Sigmoid colon (tissue), 6 donors: ENCODE measurements at regions not wholly inside any gene's neighbourhood (a gene's known extent, or its start where the extent isn't known, plus 50 kb on each side); places are given as distances from the start of the nearest gene placed in this dataset.
A peak's percentile ranks its signal among the peaks of the same experiment; 100 is the strongest.

Experiments
- DNase-seq: peaks from one replicate; pipeline ENCODE4 v3.0.0-alpha.2; 2019
- H3K27ac ChIP-seq, 4 donors: fragments of 200-600 bp; sonication (generic); one replicate each; pipeline ENCODE4 v1.5.1; 2016 to 2019; ENCODE audit warnings: mild to moderate bottlenecking in 1 of 4
- H3K27me3 ChIP-seq, 3 donors: fragments of 200-600 bp; sonication (generic); one replicate each; pipeline ENCODE4 v1.5.1; 2019; ENCODE audit warnings: mild to moderate bottlenecking in 1 of 3
- H3K36me3 ChIP-seq, 4 donors: fragments of 200-600 bp; sonication (generic); one replicate each; pipeline ENCODE4 v1.5.1; 2016 to 2019
- H3K4me1 ChIP-seq, 4 donors: fragments of 200-600 bp; sonication (generic); one replicate each; pipeline ENCODE4 v1.5.1; 2017 to 2019
- H3K4me3 ChIP-seq, 4 donors: fragments of 200-600 bp; sonication (generic); one replicate each; pipeline ENCODE4 v1.5.1; 2017 to 2019; ENCODE audit warnings: mild to moderate bottlenecking in 2 of 4, moderate library complexity in 1 of 4
- H3K9me3 ChIP-seq, 4 donors: fragments of 200-600 bp in 3 of 4; sonication (generic) in 3 of 4; one replicate each; pipeline versions ENCODE4 v1.5.1 to v1.6.1; 2013 to 2019
- CTCF ChIP-seq, 4 experiments: fragments of 450-650 bp in 3 of 4; fragments of 200-600 bp in 1 of 4; IDR thresholded peaks; one replicate each; pipeline ENCODE4 v1.5.1; 2016 to 2019; ENCODE audit warnings: antibody characterized with exemption in 4 of 4, mild to moderate bottlenecking in 3 of 4, moderate library complexity in 2 of 4
- EP300 ChIP-seq, 4 donors: sonication (generic); formaldehyde crosslinking; IDR thresholded peaks; one replicate each; pipeline ENCODE4 v1.6.1; 2017; ENCODE audit warnings: antibody characterized with exemption in 4 of 4
- POLR2A ChIP-seq, 2 donors: fragments of 450-650 bp; IDR thresholded peaks; one replicate each; pipeline ENCODE4 v1.6.1; 2016; ENCODE audit warnings: antibody characterized with exemption in 2 of 2, mild to moderate bottlenecking in 2 of 2, moderate library complexity in 2 of 2
- POLR2AphosphoS5 ChIP-seq, 4 donors: sonication (generic); formaldehyde crosslinking; IDR thresholded peaks; one replicate each; pipeline ENCODE4 v1.6.1; 2017; ENCODE audit warnings: antibody characterized with exemption in 4 of 4
- WGBS, 2 donors: extraction: QIAGEN DNeasy Blood & Tissue Kit; methylation state at CpG; one replicate each; pipeline ENCODE4 v1.1.7; 2013; 5-methylcytosine and 5-hydroxymethylcytosine counted together
- intact Hi-C: fragments of 100-400 bp; cut with DNase I; formaldehyde crosslinking; loops from one replicate; pipeline ENCODE4 v1.15.1; 2023
- donor health status: healthy with polysubstance abuse.
- donor health status: healthy.

- H3K36me3 ChIP-seq: no peaks in the 10 kb centered on the region
- TF ChIP-seq CTCF (IDR thresholded peaks at IDR 0.05): no peak
- TF ChIP-seq POLR2AphosphoS5 (IDR thresholded peaks at IDR 0.05): no peak
- TF ChIP-seq POLR2A (IDR thresholded peaks at IDR 0.05): no peak
- no peak for TF ChIP-seq EP300 (IDR thresholded peaks at IDR 0.05)
- no peak overlapping the region for H3K4me3 ChIP-seq
- no peak for DNase-seq
- peaks cover 0 to 24% (median 19%) of the 10 kb centered on the region in 4 donors for H3K4me1 ChIP-seq
- no peaks in the 10 kb centered on the region for H3K9me3 ChIP-seq
- 63 to 87% methylated on average over 1 of the region's 1 CpG for WGBS, 2 donors
- intact Hi-C loops: no loop called here
- H3K27me3 ChIP-seq: no peaks in the 10 kb centered on the region
- no peak overlapping the region for H3K27ac ChIP-seq
Observed at GRCh38 chr18:28858248-28858647, 681.3 kb upstream of the CDH2 start.

GRCh38 chr18:28855989-28856388 lies 679.1 kb upstream of the CDH2 start:
- Histone ChIP-seq H3K27me3 (no peaks in the 10 kb centered on the region), H3K4me1 (peaks cover 0 to 24% (median 19%) of the 10 kb centered on the region in 4 donors), H3K36me3 (no peaks in the 10 kb centered on the region), H3K27ac (peak overlapping the region in 1 of 4 donors; percentile 49), H3K4me3 (no peak overlapping the region), H3K9me3 (no peaks in the 10 kb centered on the region)
- intact Hi-C loops: no loop called here
- WGBS, 2 donors: 75 to 83% methylated on average over 2 of the region's 2 CpGs
- TF ChIP-seq EP300 (IDR thresholded peaks at IDR 0.05): no peak
- no peak for TF ChIP-seq CTCF (IDR thresholded peaks at IDR 0.05)
- TF ChIP-seq POLR2A (IDR thresholded peaks at IDR 0.05): no peak
- TF ChIP-seq POLR2AphosphoS5 (IDR thresholded peaks at IDR 0.05): no peak
- DNase-seq: no peak

GRCh38 chr18:28855524-28855923 lies 678.6 kb upstream of the CDH2 start:
- intact Hi-C loops: no loop called here
- H3K4me3 ChIP-seq: no peak overlapping the region
- peak overlapping the region in 3 of 4 donors; percentile 5 to 53 (median 49) for H3K27ac ChIP-seq
- no peaks in the 10 kb centered on the region for H3K9me3 ChIP-seq
- no peaks in the 10 kb centered on the region for H3K27me3 ChIP-seq
- H3K4me1 ChIP-seq: peaks cover 0 to 24% (median 19%) of the 10 kb centered on the region in 4 donors
- TF ChIP-seq EP300 (IDR thresholded peaks at IDR 0.05): no peak
- TF ChIP-seq CTCF (IDR thresholded peaks at IDR 0.05): no peak
- TF ChIP-seq POLR2A (IDR thresholded peaks at IDR 0.05): no peak
- peak in 1 of 4 donors; percentile 32 for TF ChIP-seq POLR2AphosphoS5 (IDR thresholded peaks at IDR 0.05)
- H3K36me3 ChIP-seq: no peaks in the 10 kb centered on the region
- DNase-seq: no peak
- 63 to 69% methylated on average over 1 of the region's 1 CpG for WGBS, 2 donors

GRCh38 chr18:28854964-28855363 lies 678.0 kb upstream of the CDH2 start:
- no peaks in the 10 kb centered on the region for H3K9me3 ChIP-seq
- H3K4me1 ChIP-seq: peaks cover 0 to 24% (median 19%) of the 10 kb centered on the region in 4 donors
- H3K36me3 ChIP-seq: no peaks in the 10 kb centered on the region
- H3K4me3 ChIP-seq: no peak overlapping the region
- no peak for DNase-seq
- H3K27ac ChIP-seq: peak overlapping the region in 3 of 4 donors; percentile 5 to 53 (median 49)
- 26 to 50% methylated on average over 1 of the region's 1 CpG for WGBS, 2 donors
- intact Hi-C loops: no loop called here
- TF ChIP-seq EP300 (IDR thresholded peaks at IDR 0.05) (no peak), CTCF (IDR thresholded peaks at IDR 0.05) (no peak), POLR2A (IDR thresholded peaks at IDR 0.05) (no peak), POLR2AphosphoS5 (IDR thresholded peaks at IDR 0.05) (peak; percentile 32 to 76 (median 58))
- H3K27me3 ChIP-seq: no peaks in the 10 kb centered on the region

GRCh38 chr18:28846958-28847357 lies 670.0 kb upstream of the CDH2 start:
- H3K27ac ChIP-seq: no peak overlapping the region
- intact Hi-C loops: no loop called here
- no peaks in the 10 kb centered on the region for H3K9me3 ChIP-seq
- H3K27me3 ChIP-seq: no peaks in the 10 kb centered on the region
- no peaks in the 10 kb centered on the region for H3K4me1 ChIP-seq
- TF ChIP-seq POLR2AphosphoS5 (IDR thresholded peaks at IDR 0.05): no peak
- no peak overlapping the region for H3K4me3 ChIP-seq
- DNase-seq: no peak
- no peaks in the 10 kb centered on the region for H3K36me3 ChIP-seq
- WGBS, 2 donors: 57 to 74% methylated on average over 3 of the region's 3 CpGs
